GM23338 (cell line): ENCODE measurements at regions not wholly inside any gene's neighbourhood (a gene's known extent, or its start where the extent isn't known, plus 50 kb on each side); places are given as distances from the start of the nearest gene placed in this dataset.

Source experiments
- ATAC-seq: fragments of 200-7000 bp; cut with Tn5 transposase; 3 replicates; pipeline ENCODE4 v1.9.1; 2020
- DNase-seq: peaks from one replicate; pipeline ENCODE4 v3.0.0-alpha.2; 2015; ENCODE audit warnings: low spot score
- H2AFZ ChIP-seq: fragments of 200-600 bp; sonication (generic); 2 replicates; pipeline ENCODE4 v1.8.0; 2016; ENCODE audit warnings: antibody characterized with exemption, mild to moderate bottlenecking, moderate library complexity
- H3F3A ChIP-seq: fragments of 200-600 bp; sonication (generic); replicated peaks from 2 replicates; pipeline ENCODE4 v1.8.0; 2017; ENCODE audit warnings: antibody characterized with exemption, mixed run types, low read depth
- H3K27ac ChIP-seq: fragments of 200-600 bp; sonication (generic); 2 replicates; pipeline ENCODE4 v1.6.1; 2016; ENCODE audit warnings: low read depth
- H3K27me3 ChIP-seq: fragments of 200-600 bp; sonication (generic); 2 replicates; pipeline ENCODE4 v1.8.0; 2016; ENCODE audit warnings: mild to moderate bottlenecking, mixed run types, moderate library complexity; ENCODE audit not compliant: insufficient read depth
- H3K36me3 ChIP-seq: fragments of 200-600 bp; sonication (generic); 2 replicates; pipeline ENCODE4 v1.8.0; 2016; ENCODE audit warnings: mild to moderate bottlenecking; ENCODE audit not compliant: insufficient read depth
- H3K4me1 ChIP-seq: fragments of 200-600 bp; sonication (generic); 2 replicates; pipeline ENCODE4 v1.8.0; 2016; ENCODE audit warnings: mild to moderate bottlenecking, moderate library complexity; ENCODE audit not compliant: insufficient read depth
- H3K4me2 ChIP-seq: fragments of 200-600 bp; sonication (generic); 2 replicates; pipeline ENCODE4 v1.7.1; 2017; ENCODE audit warnings: mixed run types
- H3K4me3 ChIP-seq: fragments of 200-600 bp; sonication (generic); 2 replicates; pipeline ENCODE4 v1.6.1; 2016; ENCODE audit warnings: mixed run types
- H3K79me2 ChIP-seq: fragments of 200-600 bp; sonication (generic); replicated peaks from 2 replicates; pipeline ENCODE4 v1.8.0; 2017; ENCODE audit warnings: mild to moderate bottlenecking; ENCODE audit not compliant: insufficient read depth
- H3K9me2 ChIP-seq: fragments of 200-600 bp; sonication (generic); 2 replicates; pipeline ENCODE4 v1.8.0; 2017; ENCODE audit not compliant: insufficient read depth
- H4K20me1 ChIP-seq: fragments of 200-600 bp; sonication (generic); replicated peaks from 2 replicates; pipeline ENCODE4 v1.8.0; 2017; ENCODE audit warnings: mild to moderate bottlenecking; ENCODE audit not compliant: insufficient read depth
- H3K27ac Mint-ChIP-seq: 2 replicates; pipeline ENCODE4 v1.8.0; 2020; ENCODE audit warnings: inconsistent platforms, mild to moderate bottlenecking, moderate library complexity, mixed read lengths
- H3K27me3 Mint-ChIP-seq: 3 replicates; pipeline ENCODE4 v1.8.0; 2022; ENCODE audit warnings: low read depth, mild to moderate bottlenecking, moderate library complexity, mixed read lengths, inconsistent platforms; ENCODE audit not compliant: insufficient read depth, poor library complexity
- H3K36me3 Mint-ChIP-seq: 3 replicates; pipeline ENCODE4 v1.8.0; 2021; ENCODE audit warnings: low read depth, mild to moderate bottlenecking, inconsistent platforms, moderate library complexity, mixed read lengths
- H3K4me1 Mint-ChIP-seq: 3 replicates; pipeline ENCODE4 v1.8.0; 2020; ENCODE audit warnings: mild to moderate bottlenecking, inconsistent platforms, mixed read lengths
- H3K4me3 Mint-ChIP-seq: 3 replicates; pipeline ENCODE4 v1.8.0; 2021; ENCODE audit warnings: moderate library complexity, mild to moderate bottlenecking, inconsistent platforms, mixed read lengths
- H3K9me3 Mint-ChIP-seq: 3 replicates; pipeline ENCODE4 v1.8.0; 2020; ENCODE audit warnings: moderate library complexity, mild to moderate bottlenecking, inconsistent platforms, mixed read lengths
- CREB1 ChIP-seq: fragments of 250-450 bp; sonication (Bioruptor Pico); IDR thresholded peaks from 2 replicates; pipeline ENCODE4 v1.5.0; 2020; ENCODE audit warnings: low read depth, mild to moderate bottlenecking, moderate library complexity
- EZH2phosphoT487 ChIP-seq: fragments of 200-600 bp; sonication (generic); IDR thresholded peaks from one replicate; pipeline ENCODE4 v1.8.1; 2018; ENCODE audit warnings: antibody characterized with exemption; ENCODE audit not compliant: unreplicated experiment
- JUNB ChIP-seq: IDR thresholded peaks from one replicate; pipeline ENCODE4 v1.6.1; 2016; ENCODE audit warnings: antibody characterized with exemption; ENCODE audit not compliant: unreplicated experiment
- POLR2AphosphoS5 ChIP-seq: IDR thresholded peaks from 2 replicates; pipeline ENCODE4 v1.6.1; 2016; ENCODE audit warnings: antibody characterized with exemption, low read depth
- STAT1 ChIP-seq: IDR thresholded peaks from one replicate; pipeline ENCODE4 v1.6.1; 2016; ENCODE audit warnings: antibody characterized with exemption; ENCODE audit not compliant: unreplicated experiment
- ZNF114 ChIP-seq: fragments of 250-450 bp; sonication (Bioruptor Pico); IDR thresholded peaks from 2 replicates; pipeline ENCODE4 v1.5.0; 2020; ENCODE audit warnings: mild to moderate bottlenecking, moderate library complexity
- ZNF331 ChIP-seq: fragments of 250-450 bp; sonication (Bioruptor Pico); IDR thresholded peaks from 2 replicates; pipeline ENCODE4 v1.5.0; 2020; ENCODE audit warnings: low read depth, mild to moderate bottlenecking, moderate library complexity
- TF ChIP-seq, protein P1 (sequence below): fragments of 250-450 bp; sonication (Bioruptor Pico); IDR thresholded peaks from 2 replicates; pipeline ENCODE4 v1.5.0; 2020; ENCODE audit warnings: mild to moderate bottlenecking, moderate library complexity
- TF ChIP-seq, protein P2 (sequence below): IDR thresholded peaks from 2 replicates; pipeline ENCODE4 v1.6.1; 2016; ENCODE audit warnings: antibody characterized with exemption
- TF ChIP-seq, protein P3 (sequence below), 2 experiments: fragments of 200-600 bp in 1 of 2; sonication (generic) in 1 of 2; conservative IDR thresholded peaks; 2 replicates each; pipeline versions ENCODE4 v1.5.1 to v1.6.1; 2016 to 2017; ENCODE audit warnings: antibody characterized with exemption in 2 of 2, low read depth in 2 of 2, mild to moderate bottlenecking in 2 of 2, moderate library complexity in 1 of 2

DNA sequence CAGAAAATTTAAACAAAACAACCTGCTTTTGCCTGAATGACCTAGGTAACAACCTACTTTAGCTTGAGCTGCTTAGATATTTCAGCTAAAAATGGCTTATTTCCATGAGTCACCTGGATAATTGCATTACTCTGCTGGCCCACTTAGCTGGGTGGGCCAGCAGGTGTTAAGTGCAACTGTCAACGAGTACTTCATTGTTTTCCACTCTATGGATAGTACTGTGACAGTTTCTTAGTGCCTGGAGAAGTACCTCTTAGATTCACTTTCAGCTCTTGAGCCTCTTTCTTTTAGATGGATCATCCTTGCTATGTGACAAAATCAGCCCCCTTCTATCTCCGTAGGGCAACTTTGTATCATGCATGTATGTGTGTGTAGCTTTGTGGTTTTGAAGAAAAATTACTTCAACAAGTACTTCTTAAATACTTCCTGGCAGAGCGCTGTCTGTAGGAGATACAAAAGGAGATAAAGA, 368.2 kb upstream of the ATP2B1 start:
- no peak overlapping the region for H3K4me3 ChIP-seq
- TF ChIP-seq JUNB: no peak
- TF ChIP-seq CREB1: no peak
- TF ChIP-seq, protein P1, sequence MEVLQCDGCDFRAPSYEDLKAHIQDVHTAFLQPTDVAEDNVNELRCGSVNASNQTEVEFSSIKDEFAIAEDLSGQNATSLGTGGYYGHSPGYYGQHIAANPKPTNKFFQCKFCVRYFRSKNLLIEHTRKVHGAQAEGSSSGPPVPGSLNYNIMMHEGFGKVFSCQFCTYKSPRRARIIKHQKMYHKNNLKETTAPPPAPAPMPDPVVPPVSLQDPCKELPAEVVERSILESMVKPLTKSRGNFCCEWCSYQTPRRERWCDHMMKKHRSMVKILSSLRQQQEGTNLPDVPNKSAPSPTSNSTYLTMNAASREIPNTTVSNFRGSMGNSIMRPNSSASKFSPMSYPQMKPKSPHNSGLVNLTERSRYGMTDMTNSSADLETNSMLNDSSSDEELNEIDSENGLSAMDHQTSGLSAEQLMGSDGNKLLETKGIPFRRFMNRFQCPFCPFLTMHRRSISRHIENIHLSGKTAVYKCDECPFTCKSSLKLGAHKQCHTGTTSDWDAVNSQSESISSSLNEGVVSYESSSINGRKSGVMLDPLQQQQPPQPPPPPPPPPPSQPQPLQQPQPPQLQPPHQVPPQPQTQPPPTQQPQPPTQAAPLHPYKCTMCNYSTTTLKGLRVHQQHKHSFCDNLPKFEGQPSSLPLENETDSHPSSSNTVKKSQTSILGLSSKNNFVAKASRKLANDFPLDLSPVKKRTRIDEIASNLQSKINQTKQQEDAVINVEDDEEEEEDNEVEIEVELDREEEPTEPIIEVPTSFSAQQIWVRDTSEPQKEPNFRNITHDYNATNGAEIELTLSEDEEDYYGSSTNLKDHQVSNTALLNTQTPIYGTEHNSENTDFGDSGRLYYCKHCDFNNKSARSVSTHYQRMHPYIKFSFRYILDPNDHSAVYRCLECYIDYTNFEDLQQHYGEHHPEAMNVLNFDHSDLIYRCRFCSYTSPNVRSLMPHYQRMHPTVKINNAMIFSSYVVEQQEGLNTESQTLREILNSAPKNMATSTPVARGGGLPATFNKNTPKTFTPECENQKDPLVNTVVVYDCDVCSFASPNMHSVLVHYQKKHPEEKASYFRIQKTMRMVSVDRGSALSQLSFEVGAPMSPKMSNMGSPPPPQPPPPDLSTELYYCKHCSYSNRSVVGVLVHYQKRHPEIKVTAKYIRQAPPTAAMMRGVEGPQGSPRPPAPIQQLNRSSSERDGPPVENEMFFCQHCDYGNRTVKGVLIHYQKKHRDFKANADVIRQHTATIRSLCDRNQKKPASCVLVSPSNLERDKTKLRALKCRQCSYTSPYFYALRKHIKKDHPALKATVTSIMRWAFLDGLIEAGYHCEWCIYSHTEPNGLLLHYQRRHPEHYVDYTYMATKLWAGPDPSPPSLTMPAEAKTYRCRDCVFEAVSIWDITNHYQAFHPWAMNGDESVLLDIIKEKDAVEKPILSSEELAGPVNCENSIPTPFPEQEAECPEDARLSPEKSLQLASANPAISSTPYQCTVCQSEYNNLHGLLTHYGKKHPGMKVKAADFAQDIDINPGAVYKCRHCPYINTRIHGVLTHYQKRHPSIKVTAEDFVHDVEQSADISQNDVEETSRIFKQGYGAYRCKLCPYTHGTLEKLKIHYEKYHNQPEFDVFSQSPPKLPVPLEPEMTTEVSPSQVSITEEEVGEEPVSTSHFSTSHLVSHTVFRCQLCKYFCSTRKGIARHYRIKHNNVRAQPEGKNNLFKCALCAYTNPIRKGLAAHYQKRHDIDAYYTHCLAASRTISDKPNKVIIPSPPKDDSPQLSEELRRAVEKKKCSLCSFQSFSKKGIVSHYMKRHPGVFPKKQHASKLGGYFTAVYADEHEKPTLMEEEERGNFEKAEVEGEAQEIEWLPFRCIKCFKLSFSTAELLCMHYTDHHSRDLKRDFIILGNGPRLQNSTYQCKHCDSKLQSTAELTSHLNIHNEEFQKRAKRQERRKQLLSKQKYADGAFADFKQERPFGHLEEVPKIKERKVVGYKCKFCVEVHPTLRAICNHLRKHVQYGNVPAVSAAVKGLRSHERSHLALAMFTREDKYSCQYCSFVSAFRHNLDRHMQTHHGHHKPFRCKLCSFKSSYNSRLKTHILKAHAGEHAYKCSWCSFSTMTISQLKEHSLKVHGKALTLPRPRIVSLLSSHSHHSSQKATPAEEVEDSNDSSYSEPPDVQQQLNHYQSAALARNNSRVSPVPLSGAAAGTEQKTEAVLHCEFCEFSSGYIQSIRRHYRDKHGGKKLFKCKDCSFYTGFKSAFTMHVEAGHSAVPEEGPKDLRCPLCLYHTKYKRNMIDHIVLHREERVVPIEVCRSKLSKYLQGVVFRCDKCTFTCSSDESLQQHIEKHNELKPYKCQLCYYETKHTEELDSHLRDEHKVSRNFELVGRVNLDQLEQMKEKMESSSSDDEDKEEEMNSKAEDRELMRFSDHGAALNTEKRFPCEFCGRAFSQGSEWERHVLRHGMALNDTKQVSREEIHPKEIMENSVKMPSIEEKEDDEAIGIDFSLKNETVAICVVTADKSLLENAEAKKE (CRISPR knock-in tag): no peak
- no peak for TF ChIP-seq POLR2AphosphoS5
- H3K36me3 Mint-ChIP-seq: no peaks in the 10 kb centered on the region

DNA sequence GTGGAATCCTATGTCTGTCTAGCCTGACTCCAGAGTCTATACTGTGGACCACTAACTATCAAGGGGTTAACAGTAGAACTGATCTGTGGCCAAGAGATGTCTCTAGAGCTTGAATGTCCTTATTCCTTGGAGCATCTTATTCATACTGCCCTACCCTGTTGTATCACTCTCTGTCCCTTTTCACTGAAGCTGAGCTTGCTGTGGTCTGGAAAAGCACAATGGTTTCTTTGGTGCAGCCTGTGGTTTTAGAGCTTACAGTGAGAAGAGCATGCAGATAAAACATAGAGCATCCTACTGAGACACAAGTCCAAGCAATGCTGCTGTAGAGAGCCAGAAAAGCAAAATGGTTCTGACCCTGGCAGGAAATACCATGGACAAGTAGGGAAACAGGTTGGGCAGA, 367.0 kb upstream of the ATP2B1 start:
- Histone ChIP-seq H3K4me2 (no peak overlapping the region), H3K79me2 (no peaks in the 10 kb centered on the region), H3K27me3 (no peaks in the 10 kb centered on the region), H3K27ac (no peak overlapping the region), H3K9me2 (no peaks in the 10 kb centered on the region), H3K36me3 (no peaks in the 10 kb centered on the region), H3K4me1 (no peaks in the 10 kb centered on the region), H2AFZ (no peak overlapping the region), H3F3A (no peaks in the 10 kb centered on the region), H4K20me1 (no peaks in the 10 kb centered on the region), H3K4me3 (no peak overlapping the region)
- Mint-ChIP-seq H3K4me1 (no peaks in the 10 kb centered on the region), H3K27me3 (no peaks in the 10 kb centered on the region), H3K4me3 (no peak overlapping the region), H3K9me3 (0 out of 3 replicates have a peak, but pooled peaks cover under 1% of the 10 kb centered on the region), H3K36me3 (no peaks in the 10 kb centered on the region), H3K27ac (no peak overlapping the region)
- no peak for DNase-seq
- no peak for ATAC-seq
- TF ChIP-seq, protein P2, sequence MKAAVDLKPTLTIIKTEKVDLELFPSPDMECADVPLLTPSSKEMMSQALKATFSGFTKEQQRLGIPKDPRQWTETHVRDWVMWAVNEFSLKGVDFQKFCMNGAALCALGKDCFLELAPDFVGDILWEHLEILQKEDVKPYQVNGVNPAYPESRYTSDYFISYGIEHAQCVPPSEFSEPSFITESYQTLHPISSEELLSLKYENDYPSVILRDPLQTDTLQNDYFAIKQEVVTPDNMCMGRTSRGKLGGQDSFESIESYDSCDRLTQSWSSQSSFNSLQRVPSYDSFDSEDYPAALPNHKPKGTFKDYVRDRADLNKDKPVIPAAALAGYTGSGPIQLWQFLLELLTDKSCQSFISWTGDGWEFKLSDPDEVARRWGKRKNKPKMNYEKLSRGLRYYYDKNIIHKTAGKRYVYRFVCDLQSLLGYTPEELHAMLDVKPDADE: no peak
- TF ChIP-seq POLR2AphosphoS5 (no peak), ZNF114 (no peak), EZH2phosphoT487 (no peak), STAT1 (no peak), ZNF331 (no peak)
- TF ChIP-seq, protein P3, sequence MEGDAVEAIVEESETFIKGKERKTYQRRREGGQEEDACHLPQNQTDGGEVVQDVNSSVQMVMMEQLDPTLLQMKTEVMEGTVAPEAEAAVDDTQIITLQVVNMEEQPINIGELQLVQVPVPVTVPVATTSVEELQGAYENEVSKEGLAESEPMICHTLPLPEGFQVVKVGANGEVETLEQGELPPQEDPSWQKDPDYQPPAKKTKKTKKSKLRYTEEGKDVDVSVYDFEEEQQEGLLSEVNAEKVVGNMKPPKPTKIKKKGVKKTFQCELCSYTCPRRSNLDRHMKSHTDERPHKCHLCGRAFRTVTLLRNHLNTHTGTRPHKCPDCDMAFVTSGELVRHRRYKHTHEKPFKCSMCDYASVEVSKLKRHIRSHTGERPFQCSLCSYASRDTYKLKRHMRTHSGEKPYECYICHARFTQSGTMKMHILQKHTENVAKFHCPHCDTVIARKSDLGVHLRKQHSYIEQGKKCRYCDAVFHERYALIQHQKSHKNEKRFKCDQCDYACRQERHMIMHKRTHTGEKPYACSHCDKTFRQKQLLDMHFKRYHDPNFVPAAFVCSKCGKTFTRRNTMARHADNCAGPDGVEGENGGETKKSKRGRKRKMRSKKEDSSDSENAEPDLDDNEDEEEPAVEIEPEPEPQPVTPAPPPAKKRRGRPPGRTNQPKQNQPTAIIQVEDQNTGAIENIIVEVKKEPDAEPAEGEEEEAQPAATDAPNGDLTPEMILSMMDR (conservative IDR thresholded peaks at IDR 0.05; ENCODE audit: low read depth in 2 of 2): no peak

More for the DNA sequence above, 368.2 kb upstream of the ATP2B1 start:
- Histone ChIP-seq H3K4me1 (no peaks in the 10 kb centered on the region), H3F3A (no peaks in the 10 kb centered on the region), H3K27me3 (no peaks in the 10 kb centered on the region), H4K20me1 (no peaks in the 10 kb centered on the region), H2AFZ (no peak overlapping the region), H3K79me2 (no peaks in the 10 kb centered on the region), H3K36me3 (no peaks in the 10 kb centered on the region), H3K9me2 (no peaks in the 10 kb centered on the region), H3K27ac (no peak overlapping the region), H3K4me2 (no peak overlapping the region)
- ATAC-seq: no peak
- Mint-ChIP-seq H3K4me1 (no peaks in the 10 kb centered on the region), H3K27me3 (no peaks in the 10 kb centered on the region), H3K4me3 (no peak overlapping the region), H3K9me3 (no peaks in the 10 kb centered on the region), H3K27ac (no peak overlapping the region)
- no peak for DNase-seq
